ENCODE measurements at regions not wholly inside any gene's neighbourhood (a gene's known extent, or its start where the extent isn't known, plus 50 kb on each side); places are given as distances from the start of the nearest gene placed in this dataset.
A peak's percentile ranks its signal among the peaks of the same experiment; 100 is the strongest.

DNA sequence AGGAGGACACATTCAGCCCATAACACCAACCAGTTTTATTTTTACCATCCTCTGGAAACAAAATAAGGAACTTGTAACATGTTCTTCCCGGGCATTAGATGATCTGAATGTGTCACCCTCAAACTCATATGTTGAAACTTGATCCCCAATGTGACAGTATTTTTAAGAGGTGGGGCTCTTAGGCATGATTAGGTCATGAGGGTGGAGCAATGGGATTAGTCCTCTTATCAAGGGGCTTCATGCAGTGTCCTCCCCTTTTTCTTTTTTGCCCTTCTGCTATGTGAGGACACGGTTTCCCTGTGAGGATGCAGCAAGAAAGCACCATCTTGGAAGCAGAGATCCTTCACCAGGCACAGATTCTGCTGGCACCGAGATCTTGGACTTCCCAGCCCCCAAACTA is 401.5 kb upstream of the TRIB2 start:
- ATAC-seq (no peak), DNase-seq (ENCODE audit: low read depth, low spot score) (no peak)
- ChIA-PET CTCF (no interaction called here), POLR2A (no interaction called here)
- H3K36me3 ChIP-seq (ENCODE audit: control insufficient read depth, insufficient read depth, low read length) = no peaks in the 10 kb centered on the region
- no peaks in the 10 kb centered on the region for H3K9me3 ChIP-seq (ENCODE audit: control insufficient read depth, insufficient read depth, low read depth, low read length)
- TF ChIP-seq REST (IDR thresholded peaks at IDR 0.05; ENCODE audit: insufficient read depth in 1 of 2, low read depth in 2 of 2, low read length in 1 of 2) (no peak), POLR2AphosphoS5 (IDR thresholded peaks at IDR 0.05; ENCODE audit: low read depth, low read length) (no peak), CTCF (IDR thresholded peaks at IDR 0.05) (no peak), SIN3A (IDR thresholded peaks at IDR 0.05; ENCODE audit: borderline replicate concordance, insufficient read depth, low read depth, low read length) (no peak)
- H3K4me1 ChIP-seq (ENCODE audit: control insufficient read depth, insufficient read depth, low read length) = peaks cover 11% of the 10 kb centered on the region
- in situ Hi-C loops (cut with HindIII; ENCODE audit: low pct_unique_long_range_greater_than_20kb, low sequenced_read_pairs) (no loop called here), intact Hi-C loops (cut with micrococcal nuclease; ENCODE audit: unreplicated experiment) (loop anchor here (5.0 to 10.0 kb wide), 2 partner anchors 402 to 480 kb away; partner anchors contain the start of gene TRIB2)
- no peak overlapping the region for H3K4me3 ChIP-seq (ENCODE audit: low read depth in 2 of 2, low read length in 2 of 2)
- H3K27ac ChIP-seq (ENCODE audit: low read length) = peak overlapping the region; percentile 97; the same call in 1 of the 2 replicates
- H3K27me3 ChIP-seq (ENCODE audit: control insufficient read depth, insufficient read depth, low read length) = no peaks in the 10 kb centered on the region
- no TSS peak for BruUV-seq (replicated peaks)

DNA sequence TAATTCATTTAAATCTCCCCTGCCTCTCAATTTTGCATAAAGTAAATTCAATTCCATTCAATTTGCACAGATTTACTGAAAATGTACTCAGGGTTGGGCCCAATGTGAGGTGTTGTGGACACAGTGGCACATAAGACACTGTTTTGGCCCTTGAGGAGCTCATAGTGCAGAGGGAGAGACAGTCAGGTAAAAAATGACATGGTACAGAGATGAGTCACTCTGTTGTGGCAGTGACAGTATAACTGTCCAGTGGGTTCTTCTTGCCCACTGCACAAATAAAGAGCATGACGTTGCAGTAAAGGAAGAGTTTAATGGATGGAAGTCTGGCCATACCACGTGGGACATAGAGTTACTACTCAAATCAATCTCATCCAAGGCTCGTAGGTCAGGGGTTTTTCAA is 400.3 kb upstream of the TRIB2 start:
- CTCF ChIA-PET = no interaction called here
- H3K27ac ChIP-seq (ENCODE audit: low read length) = peak overlapping the region; percentile 97

More for the DNA sequence above, 400.3 kb upstream of the TRIB2 start:
- Histone ChIP-seq H3K27me3 (ENCODE audit: control insufficient read depth, insufficient read depth, low read length) (no peaks in the 10 kb centered on the region), H3K36me3 (ENCODE audit: control insufficient read depth, insufficient read depth, low read length) (no peaks in the 10 kb centered on the region), H3K9me3 (ENCODE audit: control insufficient read depth, insufficient read depth, low read depth, low read length) (0 out of 2 replicates have a peak, but pooled peaks cover 3% of the 10 kb centered on the region), H3K4me3 (ENCODE audit: low read depth in 2 of 2, low read length in 2 of 2) (no peak overlapping the region), H3K4me1 (ENCODE audit: control insufficient read depth, insufficient read depth, low read length) (peaks cover 11% of the 10 kb centered on the region)
- in situ Hi-C loops (cut with HindIII; ENCODE audit: low pct_unique_long_range_greater_than_20kb, low sequenced_read_pairs) (no loop called here), intact Hi-C loops (cut with micrococcal nuclease; ENCODE audit: unreplicated experiment) (loop anchor here (5.0 to 10.0 kb wide), 2 partner anchors 401 to 482 kb away; partner anchors contain the start of gene TRIB2)
- ATAC-seq = no peak
- TF ChIP-seq POLR2AphosphoS5 (IDR thresholded peaks at IDR 0.05; ENCODE audit: low read depth, low read length) (no peak), SIN3A (IDR thresholded peaks at IDR 0.05; ENCODE audit: borderline replicate concordance, insufficient read depth, low read depth, low read length) (no peak), TCF7L2 (IDR thresholded peaks at IDR 0.05; ENCODE audit: low read depth, low read length) (no peak), REST (IDR thresholded peaks at IDR 0.05; ENCODE audit: insufficient read depth in 1 of 2, low read depth in 2 of 2, low read length in 1 of 2) (no peak), CTCF (IDR thresholded peaks at IDR 0.05) (no peak)
- no TSS peak for BruUV-seq (replicated peaks)
- DNase-seq (ENCODE audit: low read depth, low spot score) = no peak
- POLR2A ChIA-PET = no interaction called here

Measured in Panc1 (cell line).